Left cardiac atrium (tissue), 4 donors: ENCODE measurements at regions not wholly inside any gene's neighbourhood (a gene's known extent, or its start where the extent isn't known, plus 50 kb on each side); places are given as distances from the start of the nearest gene placed in this dataset.

Experiments used
- ATAC-seq, 2 donors: fragments of 200-7000 bp; cut with Tn5 transposase; one replicate each; pipeline ENCODE4 v1.9.1; 2020; ENCODE audit warnings: mild to moderate bottlenecking in 2 of 2, moderate library complexity in 2 of 2
- DNase-seq: peaks from one replicate; pipeline ENCODE4 v3.0.0-alpha.2; 2020
- intact Hi-C, 2 donors: fragments of 100-400 bp; cut with DNase I; formaldehyde crosslinking; loops; one replicate each; pipeline versions ENCODE4 v1.14.1 to v1.15.1; 2022 to 2023
- donor health status: DM: no; HTN: yes; CAD: no.
- donor health status: DM: no; HTN: yes; CAD: no; lungs with severe emphysema.
- donor health status: DM: yes; HTN: yes; CAD: no.
- donor health status: Dilated cardiomyopathy.

DNA sequence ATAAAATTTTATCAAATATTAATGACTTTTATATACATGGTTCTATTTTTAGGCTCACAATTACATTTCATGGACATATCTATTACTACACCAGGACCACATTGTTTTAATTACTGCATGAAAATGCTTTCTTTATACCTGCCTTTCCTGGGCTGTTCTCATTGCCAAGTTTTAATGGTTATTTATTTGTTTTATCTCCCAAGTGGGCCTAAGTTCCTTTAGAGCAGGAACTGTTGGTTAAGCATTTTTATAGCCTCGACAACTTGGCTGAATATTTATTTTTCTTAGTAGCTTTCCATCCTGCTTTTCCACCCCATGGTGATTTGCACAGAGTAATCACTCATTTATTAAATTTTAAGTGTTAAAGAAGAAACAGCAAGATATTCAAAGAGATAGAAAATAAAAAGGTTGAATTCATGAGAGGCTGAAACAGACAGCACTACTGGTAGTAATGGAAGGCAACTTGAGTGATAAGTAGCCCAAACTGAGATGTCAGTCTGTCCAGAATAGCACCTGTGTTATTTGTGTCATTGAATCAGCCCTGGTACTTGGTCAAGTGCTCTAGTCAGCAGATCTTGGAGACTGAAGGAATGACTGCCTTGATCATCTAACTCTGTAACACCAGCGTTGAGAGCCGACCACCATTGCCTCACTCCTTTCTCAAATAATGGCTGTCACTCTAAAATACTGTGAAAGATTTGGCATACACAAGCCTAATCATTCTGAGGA is 119.1 kb upstream of the EGLN3 start:
- ATAC-seq, result no peak
- intact Hi-C loops, result loop anchor here in 1 of 2 donors (10.0 kb wide), 1 partner anchor 165 kb away; no protein-coding TSS in a partner anchor

DNA sequence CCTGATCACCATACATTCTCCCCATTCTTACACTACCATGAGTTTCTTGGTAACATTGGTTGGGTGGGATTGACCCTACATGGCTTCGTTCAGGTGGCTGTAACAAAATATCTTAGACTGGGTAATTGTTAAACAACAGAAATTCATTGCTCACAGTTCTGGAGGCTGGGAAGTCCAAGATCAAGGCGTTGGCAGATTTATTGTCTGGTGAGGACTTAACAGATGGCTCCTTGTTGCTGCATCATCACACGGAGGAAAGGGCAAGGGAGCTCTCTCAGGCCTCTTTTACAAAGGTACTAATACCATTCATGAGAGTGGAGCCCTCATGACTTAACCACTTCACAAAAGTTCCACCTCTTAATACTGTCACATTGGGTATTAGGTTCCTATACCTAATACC is 116.7 kb upstream of the EGLN3 start:
- ATAC-seq, result no peak
- DNase-seq, result no peak
- intact Hi-C loops, result loop anchor here in 1 of 2 donors (10.0 kb wide), 1 partner anchor 167 kb away; no protein-coding TSS in a partner anchor

More for the DNA sequence above, 119.1 kb upstream of the EGLN3 start:
- DNase-seq, result no peak

DNA sequence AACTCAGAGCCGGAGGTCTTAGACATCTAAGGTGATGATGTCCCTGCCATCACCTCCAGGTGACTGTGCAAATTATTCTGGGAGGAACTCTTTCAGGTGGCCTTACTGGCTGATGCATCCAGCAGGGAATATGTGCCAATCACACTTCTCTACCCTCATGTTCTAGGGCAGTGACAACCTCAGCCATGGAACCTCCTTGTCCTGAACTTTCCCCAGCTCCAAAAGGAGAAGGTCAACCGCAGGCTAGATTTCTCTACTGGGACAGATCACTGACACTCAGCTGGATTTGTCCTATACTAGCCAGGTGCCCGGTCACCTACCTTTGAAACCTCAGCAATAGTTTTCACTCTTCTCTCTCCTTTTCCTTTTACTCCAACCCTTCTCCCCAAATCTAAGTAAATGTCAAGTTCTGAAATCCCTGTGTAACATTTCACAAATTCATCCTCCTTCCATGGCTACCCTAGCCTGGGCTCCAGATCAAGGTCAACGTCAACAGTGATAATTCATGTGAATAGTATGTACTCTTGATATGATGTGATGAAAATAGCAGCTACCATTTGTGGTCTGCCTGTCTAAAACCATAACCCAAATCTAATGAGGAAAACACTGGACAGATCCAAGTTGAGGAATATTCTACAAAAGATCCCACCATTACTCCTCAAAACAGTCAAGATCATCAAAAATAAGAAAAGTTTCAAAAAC is 115.0 kb upstream of the EGLN3 start:
- ATAC-seq (peak; percentile 38 to 48), DNase-seq (no peak)
- intact Hi-C loops, result loop anchor here in 1 of 2 donors (10.0 kb wide), 1 partner anchor 169 kb away; no protein-coding TSS in a partner anchor

DNA sequence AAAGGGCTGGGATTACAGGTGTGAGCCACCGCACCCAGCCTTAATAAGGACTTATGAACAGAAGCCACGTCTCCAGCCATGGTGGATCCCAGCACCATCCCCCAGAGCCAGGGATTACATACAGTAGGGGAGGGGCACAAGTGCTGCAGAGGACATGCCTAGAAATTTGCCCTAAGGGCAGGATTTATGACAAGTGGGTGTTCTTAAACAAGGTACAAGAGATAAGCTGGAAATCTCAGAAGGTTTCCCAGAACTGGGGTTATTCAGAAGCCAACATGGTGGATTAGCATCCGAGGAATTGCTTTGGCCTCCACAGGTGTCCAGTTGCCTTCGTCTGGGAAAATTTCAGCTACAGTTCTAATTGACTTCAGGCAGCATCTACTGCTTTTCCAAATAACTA is 114.4 kb upstream of the EGLN3 start:
- DNase-seq, result no peak
- intact Hi-C loops, result loop anchor here in 1 of 2 donors (10.0 kb wide), 1 partner anchor 170 kb away; no protein-coding TSS in a partner anchor
- ATAC-seq, result no peak

DNA sequence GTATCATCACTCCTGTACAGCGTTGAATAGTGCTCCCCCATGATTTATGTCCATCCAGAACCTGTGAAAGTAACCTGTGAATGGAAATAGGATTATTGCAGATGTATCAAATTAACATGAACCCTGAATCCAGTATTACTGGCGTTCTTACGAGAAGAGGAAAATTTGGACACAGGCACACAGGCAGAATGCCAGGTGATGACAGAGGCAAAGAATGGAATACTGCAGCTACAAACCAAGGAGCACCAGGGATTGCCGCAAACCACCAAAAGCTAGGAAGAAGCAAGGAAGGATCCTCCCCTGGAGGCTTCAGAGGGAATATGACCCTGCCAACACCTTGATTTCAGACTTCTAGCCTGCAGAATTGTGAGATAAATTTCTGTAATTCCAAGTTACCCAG is 113.5 kb upstream of the EGLN3 start:
- DNase-seq (peak; percentile 68), ATAC-seq (peak in 1 of 2 donors; percentile 5)
- intact Hi-C loops, result loop anchor here (5.0 to 10.0 kb wide), 2 partner anchors 127 to 170 kb away; no protein-coding TSS in a partner anchor

DNA sequence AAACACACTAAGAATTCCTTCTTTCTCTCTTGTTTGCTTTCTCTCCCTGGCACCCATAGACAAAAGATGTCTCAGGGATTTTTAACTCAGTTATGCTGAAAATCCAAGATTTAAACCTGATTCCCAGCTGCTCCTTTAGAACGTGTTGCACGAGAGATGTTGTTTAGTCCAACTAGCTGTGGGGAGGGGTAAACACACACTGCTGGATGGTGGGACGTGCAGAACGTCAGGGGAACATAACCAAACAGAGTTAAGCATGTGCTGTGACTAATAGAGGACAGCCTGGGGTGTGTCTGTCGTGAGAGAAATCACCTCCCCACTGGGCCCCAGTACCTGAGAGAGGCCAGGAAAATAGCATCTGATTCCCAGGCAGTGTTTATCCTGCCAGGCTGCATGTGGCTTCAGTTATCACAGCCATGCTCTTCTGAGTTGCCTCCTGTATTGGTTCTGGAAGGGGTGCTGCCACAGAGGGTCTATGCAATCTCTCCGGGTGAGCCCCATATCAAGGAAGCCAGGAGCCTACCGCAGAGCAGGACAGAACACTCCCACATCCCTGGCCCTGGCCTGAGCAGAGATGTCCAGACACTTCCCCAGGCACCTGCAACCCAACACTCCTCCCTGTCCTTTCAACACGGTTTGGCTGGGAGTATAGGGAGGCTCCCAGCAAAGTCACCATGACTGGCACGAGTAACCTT is 112.7 kb upstream of the EGLN3 start:
- intact Hi-C loops, result loop anchor here (5.0 to 10.0 kb wide), 2 partner anchors 126 to 171 kb away; no protein-coding TSS in a partner anchor
- DNase-seq (peak; percentile 43), ATAC-seq (peak in 1 of 2 donors; percentile 27)

DNA sequence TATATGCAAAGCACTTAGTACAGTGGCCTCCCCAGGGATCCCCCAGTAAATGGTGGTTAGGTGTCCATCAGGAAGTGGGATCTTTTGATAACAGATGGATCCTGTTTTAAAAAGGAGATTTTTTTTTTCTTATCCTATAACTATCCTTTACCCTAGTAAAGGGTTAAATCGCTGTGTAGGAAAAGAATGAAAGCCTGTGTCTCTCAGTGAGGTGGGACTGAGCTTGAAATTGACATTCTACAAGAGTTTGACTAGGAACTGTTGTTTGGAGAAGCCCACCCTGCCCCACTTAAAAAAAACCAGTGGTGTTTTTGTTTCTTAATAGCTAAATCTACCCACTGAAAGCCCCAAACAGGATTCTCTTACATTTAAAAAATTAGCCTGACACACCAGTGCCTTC is 112.2 kb upstream of the EGLN3 start:
- intact Hi-C loops, result loop anchor here (5.0 to 10.0 kb wide), 2 partner anchors 126 to 172 kb away; no protein-coding TSS in a partner anchor
- ATAC-seq, result no peak
- no peak for DNase-seq

DNA sequence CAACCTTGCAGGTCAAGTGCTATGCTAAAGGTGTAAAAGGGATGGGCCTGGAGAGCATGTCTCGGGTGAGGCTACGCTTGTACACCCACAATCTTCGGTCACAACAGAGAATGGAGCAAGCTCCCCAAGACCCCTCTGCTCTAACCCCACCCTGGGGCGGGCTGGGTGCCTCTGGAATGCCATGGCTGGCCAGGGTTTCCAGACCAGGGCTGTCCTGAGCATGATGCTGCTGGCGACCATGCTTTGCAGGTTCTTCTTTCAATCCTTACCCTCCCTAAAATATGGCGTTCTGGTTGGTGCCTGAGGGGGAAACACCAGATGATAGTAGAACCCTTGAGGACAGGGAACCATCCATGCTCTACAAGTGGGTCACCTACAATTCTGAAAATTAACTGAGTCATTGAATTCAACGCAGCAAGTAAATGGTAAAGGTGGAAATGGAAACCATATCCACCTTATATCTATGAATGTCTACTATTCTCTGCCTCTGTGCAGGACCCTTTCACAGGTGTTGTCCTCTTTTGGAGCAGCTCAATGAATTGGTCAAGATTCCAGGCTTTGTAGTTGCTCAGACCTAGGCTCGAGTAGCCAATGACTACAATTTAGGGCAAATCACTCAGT is 111.6 kb upstream of the EGLN3 start:
- no peak for DNase-seq
- intact Hi-C loops, result loop anchor here (5.0 to 10.0 kb wide), 2 partner anchors 125 to 172 kb away; no protein-coding TSS in a partner anchor
- no peak for ATAC-seq

DNA sequence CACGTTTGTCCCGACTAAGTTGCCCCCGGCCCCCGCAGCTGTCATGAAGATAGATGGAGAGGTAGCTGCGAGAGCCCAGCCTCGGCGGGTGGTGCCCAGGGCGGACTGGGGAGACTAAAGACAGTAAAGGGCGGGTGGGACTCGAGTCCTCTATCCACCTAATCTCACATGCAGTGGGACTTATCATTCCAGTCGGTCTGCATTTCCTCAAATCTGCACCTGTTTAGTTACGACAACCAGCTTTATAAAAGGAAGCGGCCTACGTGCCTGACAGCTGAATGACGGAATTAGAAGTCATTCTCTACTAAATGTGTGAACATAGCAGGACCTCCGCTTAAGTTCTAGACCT is 109.8 kb upstream of the EGLN3 start:
- ATAC-seq (peak in 1 of 2 donors; percentile 23), DNase-seq (no peak)
- intact Hi-C loops, result loop anchor here (5.0 to 10.0 kb wide), 2 partner anchors 123 to 174 kb away; no protein-coding TSS in a partner anchor

DNA sequence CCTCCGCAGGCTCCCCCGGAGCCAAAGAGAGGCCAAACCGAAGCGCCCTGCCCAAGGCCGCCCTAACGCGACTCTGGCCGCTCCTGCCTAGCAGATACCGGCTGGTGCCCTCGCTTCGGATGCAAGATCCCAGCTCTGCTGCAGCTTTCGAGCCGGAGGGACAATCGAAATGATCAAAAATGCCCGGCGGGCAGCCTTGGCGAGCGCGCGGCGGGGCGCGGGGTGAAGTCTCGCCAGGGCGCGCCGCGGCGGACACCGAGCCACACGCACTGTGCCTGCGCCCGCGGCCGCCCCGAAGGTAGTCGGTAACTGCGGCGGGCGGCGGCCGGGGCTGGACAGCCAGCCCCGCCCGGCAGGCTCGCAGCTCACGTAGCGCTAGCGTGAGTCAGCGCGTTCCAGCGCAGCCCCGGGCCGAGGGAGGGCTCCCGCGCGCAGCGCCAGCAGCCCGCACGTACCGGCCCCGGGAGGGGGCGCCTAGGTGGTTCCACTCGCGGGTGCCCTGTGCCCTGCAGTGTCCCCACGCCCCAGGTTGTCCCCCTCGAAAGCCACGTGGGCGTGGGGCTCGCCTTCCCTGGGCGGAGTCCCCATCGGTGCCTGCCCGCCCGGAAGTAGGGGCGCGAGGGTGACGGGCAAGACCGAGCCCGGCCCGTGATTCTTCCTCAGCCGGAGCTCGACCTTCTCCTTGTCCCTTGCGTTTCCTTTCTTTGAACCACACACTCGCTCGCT is 109.2 kb upstream of the EGLN3 start:
- intact Hi-C loops, result loop anchor here (5.0 to 10.0 kb wide), 2 partner anchors 123 to 175 kb away; no protein-coding TSS in a partner anchor

DNA sequence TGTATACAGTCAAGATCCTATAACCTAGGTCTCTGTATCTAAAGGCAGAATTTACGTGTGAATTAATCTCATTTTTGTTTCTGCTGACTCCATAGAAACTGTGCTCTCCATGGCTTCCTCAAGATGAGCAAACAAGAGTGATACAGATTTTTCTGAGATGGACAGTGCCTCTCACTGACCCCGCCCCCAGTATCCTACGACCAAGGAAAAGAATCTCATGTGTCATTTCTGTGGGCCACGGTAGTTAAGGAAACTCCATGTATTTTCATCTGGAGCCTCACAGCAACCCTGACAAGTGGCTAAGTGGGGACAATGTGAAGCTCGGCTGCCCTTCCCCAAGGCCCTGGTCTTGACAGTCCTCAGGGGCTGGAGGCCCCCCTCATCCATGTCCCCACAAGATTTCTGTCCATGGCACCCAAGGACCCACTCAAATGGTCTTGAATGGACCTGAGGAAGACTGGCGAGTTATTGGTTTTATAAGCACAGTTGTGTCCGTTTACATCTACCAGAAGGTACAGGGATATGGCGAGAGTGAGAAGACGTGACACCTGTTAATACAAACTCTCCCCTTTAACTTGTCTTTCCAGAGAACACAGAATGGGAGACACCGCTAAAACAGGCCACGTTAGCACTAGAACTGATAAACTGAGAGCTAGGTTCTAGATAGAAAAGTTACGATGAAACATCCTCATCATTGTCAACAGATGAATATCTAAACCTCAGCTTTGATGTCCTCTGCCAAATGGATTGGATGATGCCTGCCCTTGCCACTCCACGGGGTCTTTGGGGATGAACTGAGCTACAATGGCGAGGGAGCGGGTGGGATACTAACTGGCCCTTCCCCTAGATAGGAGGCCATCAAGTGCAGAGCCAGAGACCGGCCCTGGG is 108.4 kb upstream of the EGLN3 start:
- no peak for ATAC-seq
- no peak for DNase-seq
- intact Hi-C loops, result no loop called here

More for the DNA sequence above, 109.2 kb upstream of the EGLN3 start:
- DNase-seq, result peak; percentile 86
- ATAC-seq, result peak; percentile 96 to 98

DNA sequence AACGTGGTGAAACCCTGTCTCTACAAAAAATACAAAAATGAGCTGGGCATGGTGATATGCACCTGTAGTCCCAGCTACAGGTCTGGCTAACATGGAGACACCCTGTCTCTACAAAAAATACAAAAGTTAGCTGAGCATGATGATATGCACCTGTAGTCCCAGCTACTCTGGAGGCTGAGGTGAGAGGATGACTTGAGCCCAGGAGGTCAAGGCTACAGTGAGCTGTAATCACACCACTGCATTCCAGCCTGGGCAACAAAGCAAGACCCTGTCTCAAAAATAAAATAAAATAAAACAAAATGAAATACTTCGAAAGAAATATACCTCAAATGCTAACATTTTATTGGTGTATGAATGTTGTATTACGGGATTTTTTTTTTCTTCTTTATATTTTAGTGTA is 107.6 kb upstream of the EGLN3 start:
- intact Hi-C loops, result no loop called here
- no peak for DNase-seq
- no peak for ATAC-seq

DNA sequence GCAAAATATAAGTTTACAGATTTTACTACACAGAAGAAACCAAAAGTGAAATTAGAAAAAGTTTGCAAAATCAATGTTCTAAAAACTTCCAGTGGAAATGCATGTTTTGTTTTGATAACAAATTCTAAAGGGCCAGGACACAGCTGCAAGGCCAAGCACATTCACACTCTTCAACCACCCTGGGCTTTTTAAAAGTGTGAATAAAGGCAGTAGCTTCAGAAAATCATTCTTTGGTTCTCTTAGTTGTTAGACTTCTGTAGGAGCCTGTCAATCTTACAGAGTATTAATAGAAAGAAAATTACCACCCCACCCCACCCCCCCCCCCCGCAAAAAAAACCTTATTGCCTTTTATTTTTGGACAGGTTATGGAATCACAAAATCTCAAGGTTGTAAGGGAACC is 105.2 kb upstream of the EGLN3 start:
- ATAC-seq (no peak), DNase-seq (no peak)
- intact Hi-C loops, result no loop called here

DNA sequence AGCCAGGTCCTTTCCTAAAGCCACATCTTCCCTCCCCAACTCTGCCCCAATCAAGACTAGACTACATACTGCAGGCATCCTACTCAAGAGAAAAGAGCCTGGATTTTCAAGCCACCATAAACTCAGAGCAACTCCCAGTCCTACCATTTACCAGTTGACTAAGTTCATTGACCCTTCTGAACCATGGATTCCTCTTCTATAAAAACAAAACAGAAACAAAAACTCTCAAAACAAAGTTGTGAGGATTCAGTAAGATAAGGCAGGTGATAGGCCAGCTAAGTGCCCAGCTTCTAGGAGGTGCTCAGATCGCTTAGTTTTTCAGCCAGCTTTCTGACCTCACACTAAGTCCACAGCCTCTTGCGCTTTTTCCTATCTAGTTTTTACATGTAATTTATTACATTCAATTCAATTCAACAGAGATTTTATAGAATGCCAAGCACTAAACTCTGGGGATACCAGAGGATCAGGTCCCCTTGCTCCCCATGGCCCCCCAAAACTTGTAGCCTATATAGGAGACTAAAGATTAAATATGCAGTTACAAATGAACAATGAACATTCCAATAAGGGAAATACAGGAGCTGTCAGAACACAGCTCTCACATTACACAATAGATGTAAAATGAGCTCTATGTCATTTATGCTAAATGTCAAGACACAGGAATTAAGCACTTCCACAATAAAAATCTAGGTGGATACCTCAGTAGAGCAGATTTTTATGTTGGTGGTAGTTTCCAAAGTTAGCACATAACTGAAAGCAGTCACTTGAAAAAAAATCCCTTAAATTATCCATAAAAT is 104.5 kb upstream of the EGLN3 start:
- ATAC-seq (no peak), DNase-seq (no peak)
- intact Hi-C loops, result no loop called here

DNA sequence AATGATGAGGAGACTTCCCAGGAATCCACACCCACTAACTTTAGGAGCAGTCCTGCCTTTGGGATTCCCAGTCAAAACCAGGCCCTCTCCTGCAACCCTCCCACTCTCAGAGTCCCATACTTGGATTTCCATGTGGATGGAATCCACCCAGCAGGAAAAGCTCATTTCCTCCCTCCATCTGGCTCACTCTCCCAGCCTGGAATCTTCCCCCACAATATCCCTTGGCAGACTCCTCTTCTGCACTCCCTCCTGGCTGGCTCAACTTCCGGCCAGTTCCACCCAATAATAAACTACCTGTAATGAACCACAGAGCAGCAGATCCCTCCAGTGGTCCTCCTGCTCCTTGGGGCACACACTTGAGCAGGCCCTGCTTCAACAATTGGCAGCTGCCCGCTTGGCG is 102.8 kb upstream of the EGLN3 start:
- peak; percentile 50 for DNase-seq

DNA sequence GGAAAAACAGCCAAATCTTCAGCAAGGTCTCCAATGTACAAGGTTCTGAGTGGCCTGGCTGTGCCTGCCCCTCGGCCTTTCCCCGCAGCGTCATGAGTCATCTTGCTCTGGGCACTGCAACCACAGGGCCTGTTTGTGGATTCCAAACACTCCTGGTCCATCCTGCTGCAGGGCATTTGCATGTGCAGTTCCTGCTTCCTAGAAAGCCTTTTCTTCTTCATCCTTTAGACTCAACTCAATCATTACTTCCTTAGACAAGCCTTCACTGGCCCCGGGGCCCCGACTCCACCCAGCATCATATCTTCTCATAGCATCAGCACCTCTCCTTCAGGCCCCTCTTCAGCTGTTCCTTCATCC is 101.8 kb upstream of the EGLN3 start:
- ATAC-seq (peak in 1 of 2 donors; percentile 37), DNase-seq (no peak)
- intact Hi-C loops, result no loop called here

More for the DNA sequence above, 102.8 kb upstream of the EGLN3 start:
- intact Hi-C loops, result no loop called here
- peak; percentile 88 to 92 for ATAC-seq
